Choroid plexus epithelial cell (primary cell): ENCODE measurements at regions not wholly inside any gene's neighbourhood (a gene's known extent, or its start where the extent isn't known, plus 50 kb on each side); places are given as distances from the start of the nearest gene placed in this dataset.

Source experiments
- DNase-seq: peaks from one replicate; pipeline ENCODE4 v3.0.0-alpha.2; 2010; ENCODE audit warnings: low read depth
- H3K4me3 ChIP-seq: 2 replicates; pipeline ENCODE4 v1.5.1; 2011; ENCODE audit warnings: low read depth, mild to moderate bottlenecking, control low read depth, low read length, moderate library complexity
- CTCF ChIP-seq: conservative IDR thresholded peaks from 2 replicates; pipeline ENCODE4 v1.5.1; 2011; ENCODE audit warnings: low read depth, mild to moderate bottlenecking, control low read depth, inconsistent platforms, low read length, moderate library complexity

DNA sequence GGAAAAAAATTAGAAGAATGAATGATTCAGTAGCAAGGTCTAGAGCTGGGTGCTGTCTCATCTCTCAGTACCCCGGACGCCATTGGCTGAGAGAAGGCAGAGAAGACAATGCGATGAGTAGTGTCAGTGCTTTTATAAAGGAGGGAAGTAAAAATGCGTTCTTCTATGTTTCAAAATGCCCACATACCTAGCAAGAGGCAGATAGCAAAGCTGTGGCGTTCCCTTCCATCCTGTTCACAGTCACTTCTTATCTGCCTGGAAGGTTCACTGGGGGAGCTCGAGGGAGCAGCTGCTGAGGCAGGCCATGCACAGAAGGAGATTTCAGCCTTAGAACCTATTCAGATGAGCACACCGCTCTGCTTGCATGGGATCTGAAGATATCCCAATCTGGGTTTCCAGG, 234.0 kb downstream of the RPLP1 start:
- TF ChIP-seq CTCF, result no peak
- DNase-seq, result no peak
- H3K4me3 ChIP-seq, result no peak overlapping the region

DNA sequence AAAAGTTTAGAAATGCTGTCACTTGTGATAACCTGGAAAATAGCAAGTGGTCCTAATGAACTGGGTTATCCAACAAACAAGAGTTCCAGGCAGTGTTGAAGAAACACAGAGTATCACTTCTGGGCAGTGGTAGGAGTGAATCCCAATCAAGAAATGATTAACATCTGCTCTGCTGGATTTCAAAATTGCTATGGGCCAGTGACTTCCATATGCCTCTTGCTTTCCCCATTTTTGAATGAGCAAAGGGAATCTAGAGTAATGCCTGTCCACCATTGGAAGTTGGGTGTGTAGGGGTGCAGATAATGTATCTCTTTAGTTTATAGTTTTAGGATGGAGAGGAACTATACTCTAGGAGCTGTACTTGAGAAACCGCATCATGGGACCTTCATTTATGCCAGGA, 236.5 kb downstream of the RPLP1 start:
- H3K4me3 ChIP-seq, result no peak overlapping the region
- no peak for TF ChIP-seq CTCF
- no peak for DNase-seq

DNA sequence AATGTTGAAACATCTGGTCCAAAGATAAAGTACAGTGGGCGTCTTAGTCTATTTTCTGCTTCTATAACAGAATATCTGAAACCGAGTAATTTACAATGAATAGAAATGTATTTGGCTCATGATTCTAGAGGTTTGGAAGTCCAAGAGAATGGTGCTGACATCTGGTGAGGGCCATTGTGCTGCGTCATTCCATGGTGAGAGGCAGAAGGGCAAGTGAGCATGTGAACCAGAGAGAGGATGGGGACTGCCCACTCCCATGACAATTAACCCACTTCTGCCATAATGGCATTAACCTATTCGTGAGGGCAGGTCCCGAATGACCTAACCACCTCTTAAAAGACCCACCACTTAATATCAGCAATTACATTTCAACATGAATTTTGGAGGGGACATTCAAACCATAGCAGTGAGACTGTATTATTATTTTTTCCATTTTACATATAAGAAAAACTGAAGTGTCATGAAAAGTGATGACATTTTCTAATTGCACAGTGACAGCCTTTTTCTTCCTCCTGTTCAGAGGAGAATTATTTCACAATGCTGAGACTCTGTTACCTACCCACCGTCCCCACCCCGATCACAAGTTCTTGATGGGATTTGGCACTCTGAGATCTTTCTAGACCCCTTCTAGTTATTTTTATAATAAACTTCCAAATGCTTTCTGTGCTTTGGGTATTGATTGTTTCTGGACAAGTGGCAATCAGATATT, 238.8 kb downstream of the RPLP1 start:
- DNase-seq, result no peak
- no peak overlapping the region for H3K4me3 ChIP-seq
- TF ChIP-seq CTCF, result no peak

- TF ChIP-seq CTCF, result no peak
- no peak overlapping the region for H3K4me3 ChIP-seq
- no peak for DNase-seq
These were observed 239.7 kb downstream of the RPLP1 start for GRCh38 chr15:69692342-69692741.

DNA sequence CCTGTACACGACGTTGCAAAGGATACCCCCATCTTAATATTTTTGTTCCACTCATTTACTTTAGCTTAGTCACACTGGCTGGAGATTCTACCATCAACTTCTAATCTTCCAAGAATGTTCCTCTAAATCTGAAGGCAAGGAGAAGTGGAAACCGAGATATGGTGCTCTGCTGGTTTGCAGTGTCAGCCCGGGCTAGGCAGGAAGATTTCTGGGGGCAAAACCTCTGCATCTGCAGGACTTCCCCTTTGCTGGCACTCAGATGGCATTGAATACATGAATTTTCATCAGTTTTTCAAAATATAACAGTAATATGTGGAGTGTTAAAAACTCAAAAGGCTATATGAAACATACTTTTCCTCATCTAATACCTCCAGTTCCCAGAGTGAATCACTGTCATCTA, 240.4 kb downstream of the RPLP1 start:
- no peak for DNase-seq
- no peak overlapping the region for H3K4me3 ChIP-seq
- no peak for TF ChIP-seq CTCF

DNA sequence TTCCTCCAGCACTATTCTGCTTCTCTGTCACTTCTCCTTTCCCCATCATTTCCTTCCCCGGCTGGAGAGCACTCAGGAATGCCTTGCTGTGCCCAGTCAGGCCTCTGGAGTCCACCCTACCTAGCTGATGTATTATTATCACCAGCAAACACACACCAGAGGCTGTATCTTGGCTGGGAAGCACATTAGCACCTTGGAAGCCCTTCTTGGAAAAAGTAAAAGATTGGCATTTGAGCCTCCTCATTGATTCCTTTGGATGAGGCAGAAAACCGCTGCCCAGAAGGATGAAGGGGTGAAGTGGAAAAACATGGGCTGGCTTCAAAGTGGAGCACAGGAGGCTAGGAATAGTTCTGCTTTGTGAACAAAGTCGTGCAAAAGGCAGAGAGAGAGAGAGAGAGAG, 244.3 kb downstream of the RPLP1 start:
- H3K4me3 ChIP-seq, result no peak overlapping the region
- TF ChIP-seq CTCF, result no peak
- no peak for DNase-seq

GRCh38 chr15:69697916-69698315, 245.3 kb downstream of the RPLP1 start:
- DNase-seq, result no peak
- no peak for TF ChIP-seq CTCF
- H3K4me3 ChIP-seq, result no peak overlapping the region
